Ovary (tissue), 7 donors: ENCODE measurements at regions not wholly inside any gene's neighbourhood (a gene's known extent, or its start where the extent isn't known, plus 50 kb on each side); places are given as distances from the start of the nearest gene placed in this dataset. TPM values are rescaled to one million over a fixed set of nuclear protein-coding genes. Genes with fewer than 3 reads are reported as not detected.

Source experiments
- DNase-seq, 5 donors: peaks; one replicate each; pipeline ENCODE4 v3.0.0-alpha.2; 2019 to 2020
- H3K27ac ChIP-seq, 2 donors: fragments of 200-600 bp; one replicate each; pipeline versions ENCODE4 v1.5.1 to v1.8.0; 2019 to 2022
- H3K27me3 ChIP-seq: fragments of 200-600 bp; one replicate; pipeline ENCODE4 v1.8.0; 2022
- H3K36me3 ChIP-seq: fragments of 200-600 bp; sonication (generic); one replicate; pipeline ENCODE4 v1.5.1; 2019
- H3K4me1 ChIP-seq: one replicate; pipeline ENCODE4 v1.8.1; 2013; ENCODE audit warnings: mild to moderate bottlenecking, moderate library complexity; ENCODE audit not compliant: insufficient read depth
- H3K4me3 ChIP-seq: fragments of 200-600 bp; sonication (generic); one replicate; pipeline ENCODE4 v1.5.1; 2017
- H3K9me3 ChIP-seq, 2 donors: fragments of 200-600 bp in 1 of 2; sonication (generic) in 1 of 2; one replicate each; pipeline versions ENCODE4 v1.5.1 to v1.8.1; 2013 to 2019; ENCODE audit warnings: mild to moderate bottlenecking in 1 of 2, moderate library complexity in 1 of 2
- EP300 ChIP-seq: sonication (generic); formaldehyde crosslinking; IDR thresholded peaks from one replicate; pipeline ENCODE4 v1.6.1; 2017; ENCODE audit warnings: antibody characterized with exemption
- POLR2A ChIP-seq: fragments of 450-650 bp; IDR thresholded peaks from one replicate; pipeline ENCODE4 v1.6.1; 2017; ENCODE audit warnings: antibody characterized with exemption, mild to moderate bottlenecking, moderate library complexity
- WGBS, 3 donors: extraction: QIAGEN DNeasy Blood & Tissue Kit in 1 of 3; methylation state at CpG; one replicate each; pipeline versions ENCODE4 v1.1.5 to v1.1.7; 2013 to 2017; 5-methylcytosine and 5-hydroxymethylcytosine counted together
- intact Hi-C, 4 donors: fragments of 100-400 bp; cut with DNase I; formaldehyde crosslinking; loops; one replicate each; pipeline versions ENCODE4 v1.11.0 to v1.15.1; 2022 to 2023
- small RNA-seq: library from RNA; depleted of rRNA; stranded (forward); fragments of <200 nt; gene quantifications from one replicate; pipeline ENCODE3, GENCODE V24; 2016
- TF ChIP-seq, protein P1 (sequence below), 3 donors: fragments of 450-650 bp in 2 of 3; fragments of 200-600 bp in 1 of 3; IDR thresholded peaks; one replicate each; pipeline versions ENCODE4 v1.5.1 to v1.8.0; 2016 to 2022; ENCODE audit warnings: antibody characterized with exemption in 3 of 3, mild to moderate bottlenecking in 1 of 3
- donor health status: DM: no; HTN: no; CAD: no; lungs with moderate emphysema.
- donor health status: DM: no; HTN: no; CAD: no.
- donor health status: Bipolar disorder and iron deficiency.
- donor health status: DM: no; HTN: no; CAD: no.
- donor health status: DM: yes; HTN: yes; CAD: no.

DNA sequence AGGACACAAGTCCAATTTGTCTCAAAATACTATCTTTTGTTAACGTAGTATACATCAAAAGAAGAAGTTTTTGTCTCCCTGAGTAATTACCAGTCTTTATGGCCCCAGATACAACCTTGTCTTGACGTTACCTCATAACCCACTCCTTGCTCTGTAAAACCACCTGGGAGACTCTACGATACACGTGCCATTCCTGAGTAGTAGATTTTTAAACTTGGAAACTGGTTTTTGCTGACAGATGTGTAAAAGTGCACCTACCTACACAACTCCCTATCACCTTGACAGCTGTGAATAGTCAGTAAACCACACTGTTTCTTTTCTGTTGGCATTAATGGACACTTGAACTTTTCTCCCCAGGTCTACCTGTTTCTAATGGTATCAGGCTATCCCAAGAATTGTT, 51.7 kb upstream of the RARB start:
- 59 to 71% (median 65%) methylated on average over 4 of the region's 4 CpGs for WGBS, 3 donors
- TF ChIP-seq EP300 = no peak
- TF ChIP-seq, protein P1, sequence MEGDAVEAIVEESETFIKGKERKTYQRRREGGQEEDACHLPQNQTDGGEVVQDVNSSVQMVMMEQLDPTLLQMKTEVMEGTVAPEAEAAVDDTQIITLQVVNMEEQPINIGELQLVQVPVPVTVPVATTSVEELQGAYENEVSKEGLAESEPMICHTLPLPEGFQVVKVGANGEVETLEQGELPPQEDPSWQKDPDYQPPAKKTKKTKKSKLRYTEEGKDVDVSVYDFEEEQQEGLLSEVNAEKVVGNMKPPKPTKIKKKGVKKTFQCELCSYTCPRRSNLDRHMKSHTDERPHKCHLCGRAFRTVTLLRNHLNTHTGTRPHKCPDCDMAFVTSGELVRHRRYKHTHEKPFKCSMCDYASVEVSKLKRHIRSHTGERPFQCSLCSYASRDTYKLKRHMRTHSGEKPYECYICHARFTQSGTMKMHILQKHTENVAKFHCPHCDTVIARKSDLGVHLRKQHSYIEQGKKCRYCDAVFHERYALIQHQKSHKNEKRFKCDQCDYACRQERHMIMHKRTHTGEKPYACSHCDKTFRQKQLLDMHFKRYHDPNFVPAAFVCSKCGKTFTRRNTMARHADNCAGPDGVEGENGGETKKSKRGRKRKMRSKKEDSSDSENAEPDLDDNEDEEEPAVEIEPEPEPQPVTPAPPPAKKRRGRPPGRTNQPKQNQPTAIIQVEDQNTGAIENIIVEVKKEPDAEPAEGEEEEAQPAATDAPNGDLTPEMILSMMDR (IDR thresholded peaks at IDR 0.05) = no peak
- TF ChIP-seq POLR2A = no peak
- no peak for DNase-seq
- H3K27me3 ChIP-seq = no peaks in the 10 kb centered on the region
- no peak overlapping the region for H3K4me3 ChIP-seq
- no peaks in the 10 kb centered on the region for H3K4me1 ChIP-seq
- intact Hi-C loops = no loop called here
- no peaks in the 10 kb centered on the region for H3K9me3 ChIP-seq
- H3K36me3 ChIP-seq = no peaks in the 10 kb centered on the region
- H3K27ac ChIP-seq = no peak overlapping the region

- Histone ChIP-seq H3K4me1 (no peaks in the 10 kb centered on the region), H3K4me3 (no peak overlapping the region), H3K9me3 (no peaks in the 10 kb centered on the region), H3K27me3 (no peaks in the 10 kb centered on the region), H3K27ac (no peak overlapping the region), H3K36me3 (no peaks in the 10 kb centered on the region)
- intact Hi-C loops = no loop called here
- WGBS, 3 donors = 76 to 85% (median 79%) methylated on average over 2 of the region's 2 CpGs
- no peak for DNase-seq
- TF ChIP-seq EP300 (no peak), POLR2A (no peak)
- TF ChIP-seq, protein P1 (IDR thresholded peaks at IDR 0.05) = no peak
These were observed 51.0 kb upstream of the RARB start for GRCh38 chr3:25377042-25377441.

Small RNA genes lying in the stretch of these regions (small RNA-seq; reads per million reads assigned to genes)
- gene RN7SL216P (not detected), gene RNA5SP125 (not detected), gene RNA5SP126 (not detected)
